OCI-LY3 (cell line): ENCODE measurements at regions not wholly inside any gene's neighbourhood (a gene's known extent, or its start where the extent isn't known, plus 50 kb on each side); places are given as distances from the start of the nearest gene placed in this dataset.

Experiments
- CTCF ChIP-seq: fragments of 200-600, 300-600 bp; sonication (generic); IDR thresholded peaks from 2 replicates; pipeline ENCODE4 v1.5.1; 2014; ENCODE audit warnings: antibody characterized with exemption, low read length, low read depth
- EZH2phosphoT487 ChIP-seq: fragments of 200-600 bp; shearing (Covaris generic); IDR thresholded peaks from 2 replicates; pipeline ENCODE4 v1.6.1; 2018; ENCODE audit warnings: antibody characterized with exemption, mixed run types, low read depth

- no peak for TF ChIP-seq CTCF
- TF ChIP-seq EZH2phosphoT487: no peak
These were observed 266.1 kb upstream of the DYNLRB2 start for GRCh38 chr16:80274576-80275191.
